IMR-90 (cell line): ENCODE measurements at regions not wholly inside any gene's neighbourhood (a gene's known extent, or its start where the extent isn't known, plus 50 kb on each side); places are given as distances from the start of the nearest gene placed in this dataset.

ENCODE experiments used
- ATAC-seq: fragments of 200-7000 bp; cut with Tn5 transposase; 2 replicates; pipeline ENCODE4 v1.9.1; 2020; ENCODE audit warnings: low read depth, mild to moderate bottlenecking, moderate library complexity
- BruUV-seq: library from RNA; stranded (reverse); fragments of 400-500 nt; replicated peaks from 2 replicates; lab custom pipeline; 2021; lab: Mats Ljungman, UMichigan
- CTCF ChIA-PET: fragments of 300-600 bp; formaldehyde crosslinking; extraction: SDS; loops from one replicate; lab custom pipeline; 2021; ENCODE audit warnings: antibody characterized with exemption; lab: Yijun Ruan, JAX
- POLR2A ChIA-PET: fragments of 300-600 bp; sonication (Branson Sonifier 250); formaldehyde crosslinking; loops from one replicate; lab custom pipeline; 2022; ENCODE audit warnings: antibody characterized with exemption; ENCODE audit not compliant: unreplicated experiment; lab: Charles Lee
- DNase-seq: peaks from one replicate; pipeline ENCODE4 v3.0.0; 2013
- H2AFZ ChIP-seq: replicated peaks from 2 replicates; pipeline ENCODE3; 2013; ENCODE audit warnings: low read length, mild to moderate bottlenecking; ENCODE audit not compliant: poor library complexity
- H2AK5ac ChIP-seq: 2 replicates; pipeline ENCODE4 v1.6.1; 2013; ENCODE audit warnings: low read depth, low read length, inconsistent platforms
- H2AK9ac ChIP-seq: replicated peaks from 2 replicates; pipeline ENCODE3; 2013; ENCODE audit warnings: mild to moderate bottlenecking, low read depth, low read length, moderate library complexity; ENCODE audit not compliant: poor library complexity
- H2BK120ac ChIP-seq: 2 replicates; pipeline ENCODE4 v1.6.1; 2013; ENCODE audit warnings: low read depth, low read length, inconsistent platforms
- H2BK15ac ChIP-seq: 3 replicates; pipeline ENCODE4 v1.6.1; 2013; ENCODE audit warnings: low read depth, low read length, inconsistent platforms
- H2BK20ac ChIP-seq: 2 replicates; pipeline ENCODE4 v1.6.1; 2013; ENCODE audit warnings: low read depth, mild to moderate bottlenecking, inconsistent platforms, low read length, moderate library complexity
- H2BK5ac ChIP-seq: 2 replicates; pipeline ENCODE4 v1.6.1; 2013; ENCODE audit warnings: mild to moderate bottlenecking, low read depth, low read length, inconsistent platforms; ENCODE audit not compliant: poor library complexity, severe bottlenecking
- H3K14ac ChIP-seq: replicated peaks from 2 replicates; pipeline ENCODE4 v1.6.1; 2013; ENCODE audit warnings: low read depth, low read length, inconsistent platforms
- H3K18ac ChIP-seq: 2 replicates; pipeline ENCODE4 v1.6.1; 2013; ENCODE audit warnings: low read depth, low read length, control low read depth
- H3K23ac ChIP-seq: 2 replicates; pipeline ENCODE4 v1.6.1; 2013; ENCODE audit warnings: low read depth, low read length, inconsistent platforms
- H3K27ac ChIP-seq: 2 replicates; pipeline ENCODE4 v1.5.1; 2013; ENCODE audit warnings: mild to moderate bottlenecking, control low read depth, low read length; ENCODE audit not compliant: insufficient read depth
- H3K27me3 ChIP-seq: 2 replicates; pipeline ENCODE4 v1.6.1; 2013; ENCODE audit warnings: low read length; ENCODE audit not compliant: control insufficient read depth, insufficient read depth
- H3K36me3 ChIP-seq: 2 replicates; pipeline ENCODE4 v1.6.1; 2013; ENCODE audit warnings: low read length, mixed read lengths; ENCODE audit not compliant: control insufficient read depth, insufficient read depth
- H3K4ac ChIP-seq: 2 replicates; pipeline ENCODE4 v1.6.1; 2013; ENCODE audit warnings: low read depth, low read length, inconsistent platforms
- H3K4me1 ChIP-seq: 2 replicates; pipeline ENCODE4 v1.6.1; 2013; ENCODE audit warnings: low read length, mixed read lengths; ENCODE audit not compliant: control insufficient read depth, insufficient read depth
- H3K4me2 ChIP-seq: 2 replicates; pipeline ENCODE4 v1.6.1; 2013; ENCODE audit warnings: low read depth, mild to moderate bottlenecking, control low read depth, low read length, moderate library complexity
- H3K4me3 ChIP-seq: 2 replicates; pipeline ENCODE4 v1.5.1; 2013; ENCODE audit warnings: low read depth, mild to moderate bottlenecking, control low read depth, low read length, moderate library complexity; ENCODE audit not compliant: insufficient read depth
- H3K56ac ChIP-seq: 2 replicates; pipeline ENCODE4 v1.6.1; 2013; ENCODE audit warnings: low read length, inconsistent platforms; ENCODE audit not compliant: insufficient read depth; ENCODE audit errors: extremely low read depth
- H3K79me1 ChIP-seq, 2 experiments: 2 replicates each; pipeline ENCODE4 v1.6.1; 2013; ENCODE audit warnings: low read length in 2 of 2, inconsistent platforms in 1 of 2, low read depth in 1 of 2
- H3K9ac ChIP-seq: 2 replicates; pipeline ENCODE4 v1.6.1; 2013; ENCODE audit warnings: low read depth, low read length, control low read depth
- H3K9me1 ChIP-seq: 2 replicates; pipeline ENCODE4 v1.6.1; 2013; ENCODE audit warnings: low read length, inconsistent platforms; ENCODE audit not compliant: insufficient read depth
- H3K9me3 ChIP-seq: 2 replicates; pipeline ENCODE4 v1.6.1; 2013; ENCODE audit warnings: low read length; ENCODE audit not compliant: control insufficient read depth, insufficient read depth
- H4K20me1 ChIP-seq: 2 replicates; pipeline ENCODE4 v1.6.1; 2013; ENCODE audit warnings: low read length, inconsistent platforms; ENCODE audit not compliant: insufficient read depth
- H4K5ac ChIP-seq: 2 replicates; pipeline ENCODE4 v1.6.1; 2013; ENCODE audit warnings: mild to moderate bottlenecking, low read depth, low read length, control low read depth
- H4K8ac ChIP-seq, 2 experiments: 2 replicates each; pipeline ENCODE4 v1.6.1; 2013; ENCODE audit warnings: low read depth in 2 of 2, low read length in 2 of 2, control low read depth in 1 of 2, inconsistent platforms in 1 of 2
- H4K91ac ChIP-seq: 2 replicates; pipeline ENCODE4 v1.6.1; 2013; ENCODE audit warnings: low read depth, low read length, inconsistent platforms; ENCODE audit not compliant: insufficient read depth
- CEBPB ChIP-seq: IDR thresholded peaks from 2 replicates; pipeline ENCODE4 v1.6.1; 2012; ENCODE audit warnings: low read depth, low read length, improper control_type of control experiment
- FOS ChIP-seq: fragments of 150-350 bp; IDR thresholded peaks from 2 replicates; pipeline ENCODE4 v1.6.1; 2016; ENCODE audit warnings: low read depth, low read length
- NFE2L2 ChIP-seq: fragments of 150-350 bp; IDR thresholded peaks from 2 replicates; pipeline ENCODE4 v1.6.1; 2016; ENCODE audit warnings: low read depth, mild to moderate bottlenecking, low read length
- WGBS, 2 experiments: methylation state at CpG; one replicate each; pipeline versions ENCODE4 v1.1.5 to v1.1.7; 2013; ENCODE audit warnings: missing lambda C conversion rate in 2 of 2; ENCODE audit not compliant: insufficient read length in 1 of 2; ENCODE audit errors: extremely low coverage in 2 of 2; 5-methylcytosine and 5-hydroxymethylcytosine counted together
- dilution Hi-C: fragments of 300-500 bp; cut with HindIII; formaldehyde crosslinking; loops from one replicate; pipeline ENCODE4 v1.14.3; 2018; ENCODE audit warnings: low sequenced_read_pairs; ENCODE audit not compliant: unreplicated experiment
- in situ Hi-C: fragments of 300-500 bp; cut with MboI; formaldehyde crosslinking; loops from 3 replicates; pipeline ENCODE4 v1.14.3; 2019; ENCODE audit warnings: low sequenced_read_pairs, inconsistent platforms, mixed read lengths
- intact Hi-C: fragments of 100-400 bp; cut with micrococcal nuclease; formaldehyde crosslinking; loops from 2 replicates; pipeline ENCODE4 v1.10.0; 2022
- TF ChIP-seq, protein P1 (sequence below): fragments of 150-350 bp; IDR thresholded peaks from 2 replicates; pipeline ENCODE4 v1.6.1; 2017; ENCODE audit warnings: mild to moderate bottlenecking, antibody characterized with exemption, low read length, low read depth

GRCh38 chr1:39149509-39149908, 55.0 kb upstream of the MACF1 start:
- H2AK9ac ChIP-seq: no peak overlapping the region
- CTCF ChIA-PET: no interaction called here
- intact Hi-C loops: no loop called here
- H3K27me3 ChIP-seq: no peaks in the 10 kb centered on the region
- H2BK20ac ChIP-seq: 0 out of 2 replicates have a peak overlapping the region, but pooled peaks have one; percentile 10
- no peak overlapping the region for H3K56ac ChIP-seq
- BruUV-seq: no TSS peak
- H3K36me3 ChIP-seq: peaks cover 5% of the 10 kb centered on the region; the same call in 1 of the 2 replicates
- whole genome bisulfite sequencing, 2 experiments: no CpG with 5 or more reads among the region's 4 CpGs
- peak overlapping the region; percentile 26; the same call in 1 of the 2 replicates for H3K23ac ChIP-seq
- ATAC-seq (no peak), DNase-seq (no peak)
- H4K8ac ChIP-seq: no peak overlapping the region; a peak in 1 of 4 replicates
- H3K4me3 ChIP-seq: no peak overlapping the region
- no peak overlapping the region for H3K4me2 ChIP-seq
- H2AFZ ChIP-seq: no peak overlapping the region
- dilution Hi-C loops: no loop called here
- H4K20me1 ChIP-seq: peaks cover 8% of the 10 kb centered on the region; the same call in 1 of the 2 replicates
- H3K9ac ChIP-seq: no peak overlapping the region
- in situ Hi-C loops: no loop called here
- no peaks in the 10 kb centered on the region for H3K9me3 ChIP-seq
- 0 out of 2 replicates have a peak overlapping the region, but pooled peaks have one; percentile 39 for H4K91ac ChIP-seq
- no peak overlapping the region for H2BK120ac ChIP-seq
- H2AK5ac ChIP-seq: peak overlapping the region; percentile 62; the same call in 1 of the 2 replicates
- TF ChIP-seq, protein P1, sequence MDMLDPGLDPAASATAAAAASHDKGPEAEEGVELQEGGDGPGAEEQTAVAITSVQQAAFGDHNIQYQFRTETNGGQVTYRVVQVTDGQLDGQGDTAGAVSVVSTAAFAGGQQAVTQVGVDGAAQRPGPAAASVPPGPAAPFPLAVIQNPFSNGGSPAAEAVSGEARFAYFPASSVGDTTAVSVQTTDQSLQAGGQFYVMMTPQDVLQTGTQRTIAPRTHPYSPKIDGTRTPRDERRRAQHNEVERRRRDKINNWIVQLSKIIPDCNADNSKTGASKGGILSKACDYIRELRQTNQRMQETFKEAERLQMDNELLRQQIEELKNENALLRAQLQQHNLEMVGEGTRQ: no peak
- no peak for TF ChIP-seq CEBPB
- TF ChIP-seq NFE2L2: no peak
- no peak for TF ChIP-seq FOS
- peak overlapping the region; percentile 24; the same call in 1 of the 2 replicates for H3K14ac ChIP-seq
- peaks cover 32% of the 10 kb centered on the region for H3K9me1 ChIP-seq
- peak overlapping the region; percentile 42; the same call in 1 of the 2 replicates for H3K18ac ChIP-seq
- H3K79me1 ChIP-seq: peaks cover 36 to 78% of the 10 kb centered on the region in 2 experiments
- H4K5ac ChIP-seq: 0 out of 2 replicates have a peak overlapping the region, but pooled peaks have one; percentile 30
- no peak overlapping the region for H3K27ac ChIP-seq
- H3K4ac ChIP-seq: peak overlapping the region; percentile 46; the same call in 1 of the 2 replicates
- 0 out of 3 replicates have a peak overlapping the region, but pooled peaks have one; percentile 32 for H2BK15ac ChIP-seq
- POLR2A ChIA-PET: no interaction called here
- H3K4me1 ChIP-seq: peaks cover 38% of the 10 kb centered on the region
- no peak overlapping the region for H2BK5ac ChIP-seq
